WTC11 (cell line): ENCODE measurements at regions not wholly inside any gene's neighbourhood (a gene's known extent, or its start where the extent isn't known, plus 50 kb on each side); places are given as distances from the start of the nearest gene placed in this dataset.

ENCODE experiments used
- ATAC-seq: fragments of 200-7000 bp; cut with Tn5 transposase; 2 replicates; pipeline ENCODE4 v1.10.0; 2021; ENCODE audit warnings: mild to moderate bottlenecking, moderate library complexity
- CTCF ChIA-PET: fragments of 300-600 bp; sonication (Branson Sonifier 250); formaldehyde crosslinking; loops from one replicate; lab custom pipeline; 2021; ENCODE audit warnings: antibody characterized with exemption; lab: Charles Lee
- POLR2A ChIA-PET: fragments of 350-600 bp; sonication (Branson Sonifier 250); formaldehyde crosslinking; loops from one replicate; lab custom pipeline; 2021; ENCODE audit warnings: antibody characterized with exemption; lab: Charles Lee
- DNase-seq: peaks from one replicate; pipeline ENCODE4 v3.0.0; 2021; ENCODE audit warnings: low spot score
- H3K27ac Mint-ChIP-seq: 2 replicates; pipeline ENCODE4 v1.8.0; 2021; ENCODE audit warnings: mixed read lengths
- H3K27me3 Mint-ChIP-seq: 2 replicates; pipeline ENCODE4 v1.8.0; 2021; ENCODE audit warnings: low read depth, mild to moderate bottlenecking, moderate library complexity, mixed read lengths
- H3K36me3 Mint-ChIP-seq: 2 replicates; pipeline ENCODE4 v1.8.0; 2021; ENCODE audit warnings: mixed read lengths
- H3K4me1 Mint-ChIP-seq: 2 replicates; pipeline ENCODE4 v1.8.0; 2022; ENCODE audit warnings: mixed read lengths
- H3K4me3 Mint-ChIP-seq: 2 replicates; pipeline ENCODE4 v1.8.0; 2021; ENCODE audit warnings: mild to moderate bottlenecking, moderate library complexity, mixed read lengths
- H3K9me3 Mint-ChIP-seq: 2 replicates; pipeline ENCODE4 v1.8.0; 2021; ENCODE audit warnings: mixed read lengths
- CTCF ChIP-seq: fragments of 200-600 bp; IDR thresholded peaks from 2 replicates; pipeline ENCODE4 v1.8.0; 2022; ENCODE audit warnings: antibody characterized with exemption
- ELF4 ChIP-seq: sonication (generic); formaldehyde crosslinking; IDR thresholded peaks from 2 replicates; pipeline ENCODE4 v1.8.1; 2022; ENCODE audit warnings: low read depth, mild to moderate bottlenecking, moderate library complexity, missing genetic modification reagents
- EMX1 ChIP-seq: fragments of 250-450 bp; sonication (Bioruptor Pico); IDR thresholded peaks from 2 replicates; pipeline ENCODE4 v1.8.0; 2021; ENCODE audit warnings: mild to moderate bottlenecking
- ERG ChIP-seq: fragments of 250-450 bp; sonication (Bioruptor Pico); IDR thresholded peaks from 2 replicates; pipeline ENCODE4 v1.8.0; 2021; ENCODE audit warnings: mild to moderate bottlenecking
- FOXP4 ChIP-seq: sonication (generic); formaldehyde crosslinking; IDR thresholded peaks from 2 replicates; pipeline ENCODE4 v1.8.0; 2022; ENCODE audit warnings: mild to moderate bottlenecking, missing genetic modification reagents
- GABPB1 ChIP-seq: sonication (generic); formaldehyde crosslinking; IDR thresholded peaks from 2 replicates; pipeline ENCODE4 v1.8.1; 2023; ENCODE audit warnings: mild to moderate bottlenecking, missing genetic modification reagents
- MAX ChIP-seq: sonication (generic); formaldehyde crosslinking; IDR thresholded peaks from 2 replicates; pipeline ENCODE4 v1.8.0; 2022; ENCODE audit warnings: mild to moderate bottlenecking, missing genetic modification reagents
- OVOL2 ChIP-seq: fragments of 250-450 bp; sonication (Bioruptor Pico); IDR thresholded peaks from 2 replicates; pipeline ENCODE4 v1.9.0; 2021; ENCODE audit warnings: mild to moderate bottlenecking, borderline replicate concordance
- PREB ChIP-seq: sonication (generic); formaldehyde crosslinking; IDR thresholded peaks from 2 replicates; pipeline ENCODE4 v1.8.1; 2022; ENCODE audit warnings: mild to moderate bottlenecking, missing genetic modification reagents, moderate library complexity, borderline replicate concordance
- PRRX2 ChIP-seq: fragments of 250-450 bp; sonication (Bioruptor Pico); IDR thresholded peaks from 2 replicates; pipeline ENCODE4 v1.8.0; 2021; ENCODE audit warnings: mild to moderate bottlenecking
- SMAD3 ChIP-seq: sonication (generic); formaldehyde crosslinking; IDR thresholded peaks from 2 replicates; pipeline ENCODE4 v1.8.0; 2022; ENCODE audit warnings: missing genetic modification reagents, mild to moderate bottlenecking, borderline replicate concordance
- TEAD1 ChIP-seq: sonication (generic); formaldehyde crosslinking; IDR thresholded peaks from 2 replicates; pipeline ENCODE4 v1.8.0; 2022; ENCODE audit warnings: mild to moderate bottlenecking, missing genetic modification reagents
- TEAD4 ChIP-seq: sonication (generic); formaldehyde crosslinking; IDR thresholded peaks from 2 replicates; pipeline ENCODE4 v1.8.0; 2022; ENCODE audit warnings: mild to moderate bottlenecking, missing genetic modification reagents
- TP53 ChIP-seq: sonication (generic); formaldehyde crosslinking; IDR thresholded peaks from 2 replicates; pipeline ENCODE4 v1.8.1; 2023; ENCODE audit warnings: mild to moderate bottlenecking, missing genetic modification reagents
- USF2 ChIP-seq: sonication (generic); formaldehyde crosslinking; IDR thresholded peaks from 2 replicates; pipeline ENCODE4 v1.8.1; 2023; ENCODE audit warnings: mild to moderate bottlenecking, missing genetic modification reagents, moderate library complexity
- ZNF263 ChIP-seq: sonication (generic); formaldehyde crosslinking; IDR thresholded peaks from 2 replicates; pipeline ENCODE4 v1.8.1; 2022; ENCODE audit warnings: low read depth, mild to moderate bottlenecking, moderate library complexity, missing genetic modification reagents
- TF ChIP-seq, protein P1 (sequence below): sonication (generic); formaldehyde crosslinking; IDR thresholded peaks from 2 replicates; pipeline ENCODE4 v1.8.0; 2023; ENCODE audit warnings: mild to moderate bottlenecking, missing genetic modification reagents

GRCh38 chr10:117905404-117905803 lies 141.3 kb downstream of the RAB11FIP2 start:
- Mint-ChIP-seq H3K4me3 (no peak overlapping the region), H3K9me3 (peaks cover 4% of the 10 kb centered on the region; the same call in 1 of the 2 replicates), H3K36me3 (no peaks in the 10 kb centered on the region), H3K27ac (no peak overlapping the region), H3K4me1 (peaks cover 4% of the 10 kb centered on the region), H3K27me3 (peaks cover 4% of the 10 kb centered on the region; the same call in 1 of the 2 replicates)
- ATAC-seq (no peak), DNase-seq (no peak)
- TF ChIP-seq CTCF (no peak), TP53 (CRISPR knock-in tag) (no peak)
- ChIA-PET CTCF (no interaction called here), POLR2A (no interaction called here)

GRCh38 chr10:117911684-117912083 lies 135.1 kb downstream of the RAB11FIP2 start:
- H3K27ac Mint-ChIP-seq, result no peak overlapping the region
- CTCF ChIA-PET, result no interaction called here
- no peaks in the 10 kb centered on the region for H3K36me3 Mint-ChIP-seq
- POLR2A ChIA-PET, result no interaction called here
- no peak for DNase-seq
- no peak for ATAC-seq
- no peaks in the 10 kb centered on the region for H3K27me3 Mint-ChIP-seq
- no peaks in the 10 kb centered on the region for H3K4me1 Mint-ChIP-seq
- TF ChIP-seq SMAD3, result no peak
- TF ChIP-seq ERG (CRISPR knock-in tag), result no peak
- TF ChIP-seq GABPB1 (CRISPR knock-in tag), result no peak
- no peak for TF ChIP-seq USF2 (CRISPR knock-in tag)
- no peak for TF ChIP-seq EMX1 (CRISPR knock-in tag)
- no peak for TF ChIP-seq PRRX2 (CRISPR knock-in tag)
- no peak for TF ChIP-seq MAX (CRISPR knock-in tag)
- no peak for TF ChIP-seq PREB (CRISPR knock-in tag)
- no peak for TF ChIP-seq TEAD4 (CRISPR knock-in tag)
- no peak for TF ChIP-seq ZNF263 (CRISPR knock-in tag)
- no peak for TF ChIP-seq TEAD1 (CRISPR knock-in tag)
- no peaks in the 10 kb centered on the region for H3K9me3 Mint-ChIP-seq
- no peak overlapping the region for H3K4me3 Mint-ChIP-seq

GRCh38 chr10:117914334-117914733 lies 132.4 kb downstream of the RAB11FIP2 start:
- POLR2A ChIA-PET, result no interaction called here
- Mint-ChIP-seq H3K36me3 (no peaks in the 10 kb centered on the region), H3K27ac (no peak overlapping the region), H3K9me3 (no peaks in the 10 kb centered on the region), H3K4me1 (no peaks in the 10 kb centered on the region), H3K27me3 (no peaks in the 10 kb centered on the region), H3K4me3 (no peak overlapping the region)
- no peak for ATAC-seq
- no peak for DNase-seq
- TF ChIP-seq ZNF263 (CRISPR knock-in tag) (no peak), OVOL2 (no peak), FOXP4 (no peak), ELF4 (CRISPR knock-in tag) (no peak)
- TF ChIP-seq, protein P1, sequence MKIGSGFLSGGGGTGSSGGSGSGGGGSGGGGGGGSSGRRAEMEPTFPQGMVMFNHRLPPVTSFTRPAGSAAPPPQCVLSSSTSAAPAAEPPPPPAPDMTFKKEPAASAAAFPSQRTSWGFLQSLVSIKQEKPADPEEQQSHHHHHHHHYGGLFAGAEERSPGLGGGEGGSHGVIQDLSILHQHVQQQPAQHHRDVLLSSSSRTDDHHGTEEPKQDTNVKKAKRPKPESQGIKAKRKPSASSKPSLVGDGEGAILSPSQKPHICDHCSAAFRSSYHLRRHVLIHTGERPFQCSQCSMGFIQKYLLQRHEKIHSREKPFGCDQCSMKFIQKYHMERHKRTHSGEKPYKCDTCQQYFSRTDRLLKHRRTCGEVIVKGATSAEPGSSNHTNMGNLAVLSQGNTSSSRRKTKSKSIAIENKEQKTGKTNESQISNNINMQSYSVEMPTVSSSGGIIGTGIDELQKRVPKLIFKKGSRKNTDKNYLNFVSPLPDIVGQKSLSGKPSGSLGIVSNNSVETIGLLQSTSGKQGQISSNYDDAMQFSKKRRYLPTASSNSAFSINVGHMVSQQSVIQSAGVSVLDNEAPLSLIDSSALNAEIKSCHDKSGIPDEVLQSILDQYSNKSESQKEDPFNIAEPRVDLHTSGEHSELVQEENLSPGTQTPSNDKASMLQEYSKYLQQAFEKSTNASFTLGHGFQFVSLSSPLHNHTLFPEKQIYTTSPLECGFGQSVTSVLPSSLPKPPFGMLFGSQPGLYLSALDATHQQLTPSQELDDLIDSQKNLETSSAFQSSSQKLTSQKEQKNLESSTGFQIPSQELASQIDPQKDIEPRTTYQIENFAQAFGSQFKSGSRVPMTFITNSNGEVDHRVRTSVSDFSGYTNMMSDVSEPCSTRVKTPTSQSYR (CRISPR knock-in tag), result no peak
- CTCF ChIA-PET, result no interaction called here
